IPS-18c (cell line): ENCODE measurements at regions not wholly inside any gene's neighbourhood (a gene's known extent, or its start where the extent isn't known, plus 50 kb on each side); places are given as distances from the start of the nearest gene placed in this dataset.
"Not testable (repeated sequence)": the region's sequence is repeated elsewhere in the genome, so short reads cannot be mapped to it uniquely, and the experiment has no call there.

Source experiments
- H3K4me3 ChIP-seq: 2 replicates; pipeline ENCODE4 v1.7.0; 2013; ENCODE audit warnings: low read depth, mild to moderate bottlenecking, low read length, moderate library complexity; ENCODE audit not compliant: insufficient read depth
- H3K9me3 ChIP-seq: one replicate; pipeline ENCODE4 v1.6.1; 2013; ENCODE audit warnings: mild to moderate bottlenecking, low read length, moderate library complexity; ENCODE audit not compliant: control insufficient read depth, insufficient read depth

- Histone ChIP-seq H3K9me3 (no peaks in the 10 kb centered on the region), H3K4me3 (no peak overlapping the region)
These were observed 94.4 kb downstream of the DAD1 start for GRCh38 chr14:22494486-22495135.

- H3K9me3 ChIP-seq, result no peaks in the 10 kb centered on the region
- H3K4me3 ChIP-seq, result no peak overlapping the region
These were observed 95.3 kb downstream of the DAD1 start for GRCh38 chr14:22493753-22494152.

GRCh38 chr14:22492622-22493542 is 96.1 kb downstream of the DAD1 start:
- no peaks in the 10 kb centered on the region for H3K9me3 ChIP-seq
- H3K4me3 ChIP-seq, result no peak overlapping the region

- H3K4me3 ChIP-seq, result no peak overlapping the region
- no peaks in the 10 kb centered on the region for H3K9me3 ChIP-seq
These were observed 97.1 kb downstream of the DAD1 start for GRCh38 chr14:22491683-22492621.

GRCh38 chr14:22491053-22491452 is 98.0 kb downstream of the DAD1 start:
- not testable (repeated sequence) for H3K4me3 ChIP-seq, H3K9me3 ChIP-seq

- no peaks in the 10 kb centered on the region for H3K9me3 ChIP-seq
- H3K4me3 ChIP-seq, result no peak overlapping the region
These were observed 98.8 kb downstream of the DAD1 start for GRCh38 chr14:22489957-22490950.

- H3K9me3 ChIP-seq, result no peaks in the 10 kb centered on the region
- H3K4me3 ChIP-seq, result no peak overlapping the region
These were observed 99.8 kb downstream of the DAD1 start for GRCh38 chr14:22489244-22489545.

- Histone ChIP-seq H3K4me3 (no peak overlapping the region), H3K9me3 (no peaks in the 10 kb centered on the region)
These were observed 100.3 kb downstream of the DAD1 start for GRCh38 chr14:22488522-22489243.

GRCh38 chr14:22487941-22488340 is 101.1 kb downstream of the DAD1 start:
- Histone ChIP-seq H3K4me3 (no peak overlapping the region), H3K9me3 (no peaks in the 10 kb centered on the region)

GRCh38 chr14:22487401-22487800 is 101.6 kb downstream of the DAD1 start:
- Histone ChIP-seq H3K4me3 (no peak overlapping the region), H3K9me3 (no peaks in the 10 kb centered on the region)

- no peaks in the 10 kb centered on the region for H3K9me3 ChIP-seq
- H3K4me3 ChIP-seq, result no peak overlapping the region
These were observed 102.3 kb downstream of the DAD1 start for GRCh38 chr14:22486675-22487074.

- no peaks in the 10 kb centered on the region for H3K9me3 ChIP-seq
- no peak overlapping the region for H3K4me3 ChIP-seq
These were observed 103.4 kb downstream of the DAD1 start for GRCh38 chr14:22485649-22486048.

GRCh38 chr14:22485178-22485577 is 103.8 kb downstream of the DAD1 start:
- H3K9me3 ChIP-seq, result no peaks in the 10 kb centered on the region
- no peak overlapping the region for H3K4me3 ChIP-seq

GRCh38 chr14:22484632-22485031 is 104.4 kb downstream of the DAD1 start:
- H3K4me3 ChIP-seq, result no peak overlapping the region

GRCh38 chr14:22483863-22484593 is 105.0 kb downstream of the DAD1 start:
- no peaks in the 10 kb centered on the region for H3K9me3 ChIP-seq
- H3K4me3 ChIP-seq, result no peak overlapping the region

More at GRCh38 chr14:22484632-22485031, 104.4 kb downstream of the DAD1 start:
- H3K9me3 ChIP-seq, result no peaks in the 10 kb centered on the region
